HCT116 (cell line): ENCODE measurements at regions not wholly inside any gene's neighbourhood (a gene's known extent, or its start where the extent isn't known, plus 50 kb on each side); places are given as distances from the start of the nearest gene placed in this dataset.

Experiments
- ATAC-seq: fragments of 200-7000 bp; cut with Tn5 transposase; 2 replicates; pipeline ENCODE4 v1.9.1; 2020; ENCODE audit warnings: mild to moderate bottlenecking, moderate library complexity
- BruUV-seq: library from RNA; stranded (reverse); fragments of 400-500 nt; replicated peaks from 2 replicates; lab custom pipeline; 2021; lab: Mats Ljungman, UMichigan
- CTCF ChIA-PET: fragments of 300-600 bp; sonication (Branson Sonifier 250); formaldehyde crosslinking; loops from one replicate; lab custom pipeline; 2021; ENCODE audit warnings: antibody characterized with exemption; lab: Charles Lee
- POLR2A ChIA-PET: fragments of 300-600, 350-600 bp; sonication (Branson Sonifier 250); formaldehyde crosslinking; loops from one replicate; lab custom pipeline; 2021; ENCODE audit warnings: antibody characterized with exemption; lab: Charles Lee
- RAD21 ChIA-PET, 2 experiments: fragments of 300-600 bp; sonication (Branson Sonifier 250); formaldehyde crosslinking; loops; one replicate each; lab custom pipeline; 2023; ENCODE audit warnings: low total read pairs in 2 of 2; ENCODE audit not compliant: uncharacterized antibody in 2 of 2, unreplicated experiment in 2 of 2, low non-redundant PET in 1 of 2; lab: Charles Lee
- DNase-seq: peaks from one replicate; pipeline ENCODE4 v3.0.0-alpha.2; 2010; ENCODE audit warnings: low read depth, low spot score
- H2AFZ ChIP-seq: fragments of 200-600 bp; shearing (Covaris generic), sonication (generic); 2 replicates; pipeline ENCODE4 v1.6.1; 2017; ENCODE audit warnings: low read depth, mixed run types, mixed read lengths, antibody characterized with exemption, low read length; ENCODE audit not compliant: poor library complexity, severe bottlenecking
- H3K27ac ChIP-seq: 2 replicates; pipeline ENCODE4 v1.5.1; 2012; ENCODE audit warnings: low read depth, low read length
- H3K27me3 ChIP-seq: fragments of 200-600 bp; sonication (generic); 2 replicates; pipeline ENCODE4 v1.6.1; 2016; ENCODE audit warnings: mixed run types, low read length, mixed read lengths; ENCODE audit not compliant: insufficient read depth
- H3K36me3 ChIP-seq, 2 experiments: fragments of 200-500 bp in 1 of 2; fragments of 200-600 bp in 1 of 2; sonication (Bioruptor generic) in 1 of 2; sonication (generic) in 1 of 2; 2 replicates each; pipeline versions ENCODE4 v1.5.1 to v1.6.1; 2014 to 2016; ENCODE audit warnings: low read length in 2 of 2, inconsistent platforms in 1 of 2, mixed read lengths in 1 of 2, mixed run types in 1 of 2; ENCODE audit not compliant: insufficient read depth in 2 of 2, control insufficient read depth in 1 of 2
- H3K4me1 ChIP-seq, 2 experiments: fragments of 200-600 bp in 1 of 2; sonication (generic) in 1 of 2; 2 replicates each; pipeline versions ENCODE4 v1.5.1 to v1.6.1; 2012 to 2017; ENCODE audit warnings: low read length in 2 of 2, inconsistent platforms in 1 of 2, mild to moderate bottlenecking in 1 of 2, mixed read lengths in 1 of 2, mixed run types in 1 of 2, moderate library complexity in 1 of 2; ENCODE audit not compliant: insufficient read depth in 2 of 2, control insufficient read depth in 1 of 2
- H3K4me2 ChIP-seq: fragments of 200-600 bp; sonication (generic); 2 replicates; pipeline ENCODE4 v1.6.1; 2017; ENCODE audit warnings: mixed run types, low read length, mixed read lengths
- H3K4me3 ChIP-seq, 2 experiments: fragments of 200-600 bp in 1 of 2; sonication (generic) in 1 of 2; replicated peaks in 1 of 2; 2 replicates each; pipeline ENCODE4 v1.5.1; 2011 to 2016; ENCODE audit warnings: low read length in 2 of 2, control low read depth in 1 of 2, low read depth in 1 of 2, mild to moderate bottlenecking in 1 of 2, mixed read lengths in 1 of 2, mixed run types in 1 of 2
- H3K79me2 ChIP-seq: fragments of 200-600 bp; sonication (generic); 2 replicates; pipeline ENCODE4 v1.6.1; 2017; ENCODE audit warnings: mild to moderate bottlenecking, mixed run types, low read length, moderate library complexity, mixed read lengths; ENCODE audit not compliant: insufficient read depth
- H3K9ac ChIP-seq: fragments of 200-600 bp; sonication (generic); 2 replicates; pipeline ENCODE4 v1.6.1; 2016; ENCODE audit warnings: low read length, mixed read lengths
- H3K9me2 ChIP-seq: fragments of 200-600 bp; sonication (generic), shearing (Covaris generic); 2 replicates; pipeline ENCODE4 v1.6.1; 2017; ENCODE audit warnings: mixed run types, mild to moderate bottlenecking, moderate library complexity; ENCODE audit not compliant: insufficient read depth
- H3K9me3 ChIP-seq, 2 experiments: fragments of 200-500 bp in 1 of 2; fragments of 200-600 bp in 1 of 2; sonication (Bioruptor generic) in 1 of 2; sonication (generic) in 1 of 2; 2 replicates each; pipeline ENCODE4 v1.6.1; 2014 to 2017; ENCODE audit warnings: low read length in 2 of 2, mixed read lengths in 2 of 2, inconsistent platforms in 1 of 2, low read depth in 1 of 2, mild to moderate bottlenecking in 1 of 2, mixed run types in 1 of 2, moderate library complexity in 1 of 2; ENCODE audit not compliant: control insufficient read depth in 1 of 2, insufficient read depth in 1 of 2
- H4K20me1 ChIP-seq: fragments of 200-600 bp; sonication (generic), shearing (Covaris generic); 2 replicates; pipeline ENCODE4 v1.6.1; 2017; ENCODE audit warnings: mixed run types, mild to moderate bottlenecking, moderate library complexity; ENCODE audit not compliant: insufficient read depth
- EZH2phosphoT487 ChIP-seq: fragments of 200-600 bp; IDR thresholded peaks from 2 replicates; pipeline ENCODE4 v1.6.1; 2018; ENCODE audit warnings: antibody characterized with exemption, borderline replicate concordance
- FOSL1 ChIP-seq: IDR thresholded peaks from 2 replicates; pipeline ENCODE4 v1.6.1; 2012; ENCODE audit warnings: low read depth
- JUND ChIP-seq: IDR thresholded peaks from 2 replicates; pipeline ENCODE4 v1.6.1; 2012
- POLR2A ChIP-seq: IDR thresholded peaks from 2 replicates; pipeline ENCODE4 v1.7.0; 2011; ENCODE audit warnings: borderline replicate concordance; ENCODE audit not compliant: insufficient read depth, insufficient read length; ENCODE audit errors: extremely low read depth
- YY1 ChIP-seq: IDR thresholded peaks from 2 replicates; pipeline ENCODE4 v1.6.1; 2011; ENCODE audit warnings: low read length, low read depth, moderate library complexity, mild to moderate bottlenecking; ENCODE audit not compliant: insufficient replicate concordance; ENCODE audit errors: extremely low read depth
- ZBTB33 ChIP-seq: IDR thresholded peaks from 2 replicates; pipeline ENCODE4 v1.6.1; 2011; ENCODE audit warnings: mild to moderate bottlenecking, low read length, moderate library complexity; ENCODE audit not compliant: insufficient replicate concordance; ENCODE audit errors: extremely low read depth
- intact Hi-C: fragments of 100-400 bp; cut with micrococcal nuclease; formaldehyde crosslinking; loops from 2 replicates; pipeline ENCODE4 v1.10.0; 2022

GRCh38 chr18:54020156-54020745, 204.2 kb downstream of the MBD2 start (continued):
- no peak for TF ChIP-seq ZBTB33
- no peak for TF ChIP-seq YY1
- no peak for TF ChIP-seq POLR2A
- TF ChIP-seq, all 23 proteins: peak for 0

GRCh38 chr18:54019641-54020040, 204.8 kb downstream of the MBD2 start:
- H3K9ac ChIP-seq: no peak overlapping the region
- no peak for DNase-seq
- H3K9me2 ChIP-seq: no peaks in the 10 kb centered on the region
- H3K4me1 ChIP-seq: no peaks in the 10 kb centered on the region
- no peaks in the 10 kb centered on the region for H3K9me3 ChIP-seq
- no peaks in the 10 kb centered on the region for H3K27me3 ChIP-seq
- intact Hi-C loops: no loop called here
- no peaks in the 10 kb centered on the region for H3K36me3 ChIP-seq
- POLR2A ChIA-PET: no interaction called here
- H3K27ac ChIP-seq: no peak overlapping the region
- H4K20me1 ChIP-seq: no peaks in the 10 kb centered on the region
- H2AFZ ChIP-seq: no peak overlapping the region
- CTCF ChIA-PET: no interaction called here
- H3K4me3 ChIP-seq: no peak overlapping the region
- no peak overlapping the region for H3K4me2 ChIP-seq
- no peak for ATAC-seq
- no peak for TF ChIP-seq EZH2phosphoT487
- no peak for TF ChIP-seq POLR2A
- no peak for TF ChIP-seq JUND
- TF ChIP-seq FOSL1: no peak
- no peaks in the 10 kb centered on the region for H3K79me2 ChIP-seq
- RAD21 ChIA-PET: no interaction called here
- BruUV-seq: no TSS peak
